HCT116 (cell line): ENCODE measurements at regions not wholly inside any gene's neighbourhood (a gene's known extent, or its start where the extent isn't known, plus 50 kb on each side); places are given as distances from the start of the nearest gene placed in this dataset.

Source experiments
- ATF3 ChIP-seq: IDR thresholded peaks from 2 replicates; pipeline ENCODE4 v1.6.1; 2012
- CEBPB ChIP-seq: IDR thresholded peaks from 2 replicates; pipeline ENCODE4 v1.6.1; 2012; ENCODE audit warnings: low read depth
- EZH2 ChIP-seq: fragments of 200-600 bp; sonication (generic); IDR thresholded peaks from 2 replicates; pipeline ENCODE4 v1.6.1; 2017; ENCODE audit warnings: antibody characterized with exemption, mixed run types
- EZH2phosphoT487 ChIP-seq: fragments of 200-600 bp; IDR thresholded peaks from 2 replicates; pipeline ENCODE4 v1.6.1; 2018; ENCODE audit warnings: antibody characterized with exemption, borderline replicate concordance
- POLR2A ChIP-seq: IDR thresholded peaks from 2 replicates; pipeline ENCODE4 v1.7.0; 2011; ENCODE audit warnings: borderline replicate concordance; ENCODE audit not compliant: insufficient read depth, insufficient read length; ENCODE audit errors: extremely low read depth
- POLR2AphosphoS5 ChIP-seq: IDR thresholded peaks from 2 replicates; pipeline ENCODE4 v1.6.1; 2011; ENCODE audit warnings: mild to moderate bottlenecking, low read depth, low read length, moderate library complexity
- RAD21 ChIP-seq: IDR thresholded peaks from 2 replicates; pipeline ENCODE4 v1.6.1; 2012; ENCODE audit warnings: low read depth, mild to moderate bottlenecking
- REST ChIP-seq: IDR thresholded peaks from 2 replicates; pipeline ENCODE4 v1.6.1; 2012; ENCODE audit warnings: low read depth
- SP1 ChIP-seq: IDR thresholded peaks from 2 replicates; pipeline ENCODE4 v1.6.1; 2012; ENCODE audit warnings: low read depth
- TF ChIP-seq, protein P1 (sequence below), 3 experiments: fragments of 200-600 bp in 1 of 3; sonication (generic) in 1 of 3; IDR thresholded peaks in 2 of 3; conservative IDR thresholded peaks in 1 of 3; 2 replicates each; pipeline ENCODE4 v1.5.1; 2012 to 2017; ENCODE audit warnings: low read depth in 2 of 3, low read length in 2 of 3, antibody characterized with exemption in 1 of 3, borderline replicate concordance in 1 of 3, control low read depth in 1 of 3, mild to moderate bottlenecking in 1 of 3, mixed read lengths in 1 of 3, mixed run types in 1 of 3, moderate library complexity in 1 of 3; ENCODE audit not compliant: insufficient read depth in 1 of 3
- TF ChIP-seq, protein P2 (sequence below): IDR thresholded peaks from 2 replicates; pipeline ENCODE4 v1.6.1; 2011; ENCODE audit warnings: mild to moderate bottlenecking, low read length, moderate library complexity; ENCODE audit not compliant: insufficient replicate concordance; ENCODE audit errors: extremely low read depth

DNA sequence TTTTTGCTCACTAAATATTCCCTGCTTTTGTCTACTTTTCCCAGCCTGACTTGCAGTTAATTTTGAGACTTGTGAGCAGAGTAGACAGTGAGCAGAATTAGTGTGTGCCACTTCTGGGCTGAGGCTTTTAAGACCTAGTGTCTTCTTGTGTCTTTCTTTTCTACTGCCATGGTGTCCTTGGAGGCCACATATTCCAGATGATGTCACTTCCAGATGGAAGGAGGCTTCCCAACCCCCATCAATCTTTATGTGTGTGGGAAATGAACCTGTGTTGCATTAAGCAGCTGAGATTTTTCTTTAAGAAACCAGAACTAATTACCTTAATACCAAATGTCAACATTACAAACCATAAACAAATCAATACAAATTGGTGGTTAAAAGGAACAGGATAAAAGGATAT lies 774.7 kb upstream of the ROBO1 start:
- TF ChIP-seq EZH2 (no peak), POLR2A (no peak), POLR2AphosphoS5 (no peak), SP1 (no peak), EZH2phosphoT487 (no peak), RAD21 (no peak), CEBPB (no peak), REST (no peak), ATF3 (no peak)
- TF ChIP-seq, protein P1, sequence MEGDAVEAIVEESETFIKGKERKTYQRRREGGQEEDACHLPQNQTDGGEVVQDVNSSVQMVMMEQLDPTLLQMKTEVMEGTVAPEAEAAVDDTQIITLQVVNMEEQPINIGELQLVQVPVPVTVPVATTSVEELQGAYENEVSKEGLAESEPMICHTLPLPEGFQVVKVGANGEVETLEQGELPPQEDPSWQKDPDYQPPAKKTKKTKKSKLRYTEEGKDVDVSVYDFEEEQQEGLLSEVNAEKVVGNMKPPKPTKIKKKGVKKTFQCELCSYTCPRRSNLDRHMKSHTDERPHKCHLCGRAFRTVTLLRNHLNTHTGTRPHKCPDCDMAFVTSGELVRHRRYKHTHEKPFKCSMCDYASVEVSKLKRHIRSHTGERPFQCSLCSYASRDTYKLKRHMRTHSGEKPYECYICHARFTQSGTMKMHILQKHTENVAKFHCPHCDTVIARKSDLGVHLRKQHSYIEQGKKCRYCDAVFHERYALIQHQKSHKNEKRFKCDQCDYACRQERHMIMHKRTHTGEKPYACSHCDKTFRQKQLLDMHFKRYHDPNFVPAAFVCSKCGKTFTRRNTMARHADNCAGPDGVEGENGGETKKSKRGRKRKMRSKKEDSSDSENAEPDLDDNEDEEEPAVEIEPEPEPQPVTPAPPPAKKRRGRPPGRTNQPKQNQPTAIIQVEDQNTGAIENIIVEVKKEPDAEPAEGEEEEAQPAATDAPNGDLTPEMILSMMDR (IDR thresholded peaks at IDR 0.05 in 2 of 3, conservative IDR thresholded peaks at IDR 0.05 in 1 of 3; ENCODE audit: borderline replicate concordance in 1 of 3, insufficient read depth in 1 of 3, low read depth in 2 of 3, low read length in 2 of 3) = no peak
- TF ChIP-seq, protein P2, sequence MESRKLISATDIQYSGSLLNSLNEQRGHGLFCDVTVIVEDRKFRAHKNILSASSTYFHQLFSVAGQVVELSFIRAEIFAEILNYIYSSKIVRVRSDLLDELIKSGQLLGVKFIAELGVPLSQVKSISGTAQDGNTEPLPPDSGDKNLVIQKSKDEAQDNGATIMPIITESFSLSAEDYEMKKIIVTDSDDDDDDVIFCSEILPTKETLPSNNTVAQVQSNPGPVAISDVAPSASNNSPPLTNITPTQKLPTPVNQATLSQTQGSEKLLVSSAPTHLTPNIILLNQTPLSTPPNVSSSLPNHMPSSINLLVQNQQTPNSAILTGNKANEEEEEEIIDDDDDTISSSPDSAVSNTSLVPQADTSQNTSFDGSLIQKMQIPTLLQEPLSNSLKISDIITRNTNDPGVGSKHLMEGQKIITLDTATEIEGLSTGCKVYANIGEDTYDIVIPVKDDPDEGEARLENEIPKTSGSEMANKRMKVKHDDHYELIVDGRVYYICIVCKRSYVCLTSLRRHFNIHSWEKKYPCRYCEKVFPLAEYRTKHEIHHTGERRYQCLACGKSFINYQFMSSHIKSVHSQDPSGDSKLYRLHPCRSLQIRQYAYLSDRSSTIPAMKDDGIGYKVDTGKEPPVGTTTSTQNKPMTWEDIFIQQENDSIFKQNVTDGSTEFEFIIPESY = no peak
